H9 (cell line): ENCODE measurements at regions not wholly inside any gene's neighbourhood (a gene's known extent, or its start where the extent isn't known, plus 50 kb on each side); places are given as distances from the start of the nearest gene placed in this dataset.
A peak's percentile ranks its signal among the peaks of the same experiment; 100 is the strongest.

Source experiments
- DNase-seq: peaks from one replicate; pipeline ENCODE4 v3.0.0-alpha.2; 2017
- H2AFZ ChIP-seq: one replicate; pipeline ENCODE4 v1.6.1; 2013; ENCODE audit warnings: mild to moderate bottlenecking, low read length, control low read depth, moderate library complexity
- H2AK5ac ChIP-seq: 2 replicates; pipeline ENCODE4 v1.6.1; 2013; ENCODE audit warnings: low read length, control low read depth, mixed read lengths; ENCODE audit not compliant: insufficient read length
- H2BK120ac ChIP-seq: one replicate; pipeline ENCODE4 v1.6.1; 2013; ENCODE audit warnings: low read depth, mild to moderate bottlenecking, low read length, control low read depth, inconsistent platforms; ENCODE audit not compliant: poor library complexity, severe bottlenecking
- H2BK12ac ChIP-seq: 2 replicates; pipeline ENCODE4 v1.6.1; 2013; ENCODE audit warnings: low read length, control low read depth, mixed read lengths, low read depth; ENCODE audit not compliant: insufficient read length
- H2BK15ac ChIP-seq: 2 replicates; pipeline ENCODE4 v1.6.1; 2013; ENCODE audit warnings: low read depth, low read length, control low read depth
- H2BK20ac ChIP-seq: one replicate; pipeline ENCODE4 v1.6.1; 2013; ENCODE audit warnings: low read depth, mild to moderate bottlenecking, low read length, control low read depth, inconsistent platforms; ENCODE audit not compliant: poor library complexity, severe bottlenecking
- H2BK5ac ChIP-seq: 2 replicates; pipeline ENCODE4 v1.6.1; 2013; ENCODE audit warnings: low read length, control low read depth, mixed read lengths; ENCODE audit not compliant: insufficient read length
- H3K14ac ChIP-seq: 2 replicates; pipeline ENCODE4 v1.6.1; 2013; ENCODE audit warnings: low read length, control low read depth; ENCODE audit not compliant: insufficient read depth
- H3K18ac ChIP-seq: 2 replicates; pipeline ENCODE4 v1.6.1; 2013; ENCODE audit warnings: low read depth, mild to moderate bottlenecking, mixed read lengths, low read length, control low read depth; ENCODE audit not compliant: insufficient read length
- H3K23ac ChIP-seq: 2 replicates; pipeline ENCODE4 v1.6.1; 2013; ENCODE audit warnings: low read length, control low read depth, mixed read lengths, low read depth; ENCODE audit not compliant: insufficient read length
- H3K23me2 ChIP-seq: 2 replicates; pipeline ENCODE4 v1.6.1; 2013; ENCODE audit warnings: low read depth, mild to moderate bottlenecking, mixed read lengths, low read length, control low read depth; ENCODE audit not compliant: insufficient read length, poor library complexity, severe bottlenecking
- H3K27ac ChIP-seq: 2 replicates; pipeline ENCODE4 v1.5.1; 2013; ENCODE audit warnings: low read length, control low read depth, mixed read lengths, low read depth; ENCODE audit not compliant: insufficient read length
- H3K27me3 ChIP-seq: 2 replicates; pipeline ENCODE4 v1.6.1; 2013; ENCODE audit warnings: low read length, control low read depth, inconsistent platforms; ENCODE audit not compliant: insufficient read depth
- H3K4ac ChIP-seq: 2 replicates; pipeline ENCODE4 v1.6.1; 2013; ENCODE audit warnings: low read depth, mild to moderate bottlenecking, control low read depth, inconsistent platforms, low read length, moderate library complexity
- H3K4me1 ChIP-seq: 2 replicates; pipeline ENCODE4 v1.6.1; 2013; ENCODE audit warnings: low read length, control low read depth, inconsistent platforms; ENCODE audit not compliant: insufficient read depth
- H3K4me2 ChIP-seq: 2 replicates; pipeline ENCODE4 v1.6.1; 2013; ENCODE audit warnings: low read length, control low read depth, mixed read lengths; ENCODE audit not compliant: insufficient read length, insufficient read depth
- H3K56ac ChIP-seq: 2 replicates; pipeline ENCODE4 v1.6.1; 2013; ENCODE audit warnings: low read depth, mild to moderate bottlenecking, mixed read lengths, low read length, control low read depth; ENCODE audit not compliant: insufficient read length
- H3K79me1 ChIP-seq: 2 replicates; pipeline ENCODE4 v1.6.1; 2013; ENCODE audit warnings: low read depth, mild to moderate bottlenecking, moderate library complexity, low read length, control low read depth, inconsistent platforms; ENCODE audit not compliant: insufficient read depth, poor library complexity, severe bottlenecking
- H3K79me2 ChIP-seq: 2 replicates; pipeline ENCODE4 v1.6.1; 2013; ENCODE audit warnings: low read length, control low read depth, inconsistent platforms; ENCODE audit not compliant: insufficient read depth
- H3K9ac ChIP-seq: 2 replicates; pipeline ENCODE4 v1.6.1; 2013; ENCODE audit warnings: low read length, control low read depth, mixed read lengths; ENCODE audit not compliant: insufficient read length; ENCODE audit errors: extremely low read depth
- H3K9me3 ChIP-seq: one replicate; pipeline ENCODE4 v1.6.1; 2013; ENCODE audit warnings: low read depth, low read length, inconsistent platforms; ENCODE audit not compliant: control insufficient read depth
- H3T11ph ChIP-seq: one replicate; pipeline ENCODE4 v1.6.1; 2013; ENCODE audit warnings: mild to moderate bottlenecking, low read length, control low read depth, inconsistent platforms
- H4K20me1 ChIP-seq: one replicate; pipeline ENCODE4 v1.6.1; 2013; ENCODE audit not compliant: control insufficient read depth, insufficient read length, insufficient read depth
- H4K5ac ChIP-seq: 2 replicates; pipeline ENCODE4 v1.6.1; 2013; ENCODE audit warnings: low read depth, mild to moderate bottlenecking, mixed read lengths, low read length, control low read depth; ENCODE audit not compliant: insufficient read length
- H4K8ac ChIP-seq: replicated peaks from 2 replicates; pipeline ENCODE4 v1.6.1; 2013; ENCODE audit warnings: low read length, control low read depth, mixed read lengths, low read depth; ENCODE audit not compliant: insufficient read length
- H4K91ac ChIP-seq: 2 replicates; pipeline ENCODE4 v1.6.1; 2013; ENCODE audit warnings: low read depth, mild to moderate bottlenecking, moderate library complexity, mixed read lengths, low read length, control low read depth; ENCODE audit not compliant: insufficient read length
- H3K27ac Mint-ChIP-seq, 3 experiments: 2 replicates in 2 of 3; 3 replicates in 1 of 3; pipeline ENCODE4 v1.8.0; 2020 to 2021; ENCODE audit warnings: mixed read lengths in 3 of 3, mild to moderate bottlenecking in 1 of 3, moderate library complexity in 1 of 3
- H3K27me3 Mint-ChIP-seq: 2 replicates; pipeline ENCODE4 v1.8.0; 2021; ENCODE audit warnings: low read depth, mild to moderate bottlenecking, moderate library complexity, mixed read lengths
- H3K36me3 Mint-ChIP-seq, 3 experiments: 2 replicates in 2 of 3; 3 replicates in 1 of 3; pipeline ENCODE4 v1.8.0; 2020 to 2021; ENCODE audit warnings: low read depth in 3 of 3, mixed read lengths in 3 of 3; ENCODE audit not compliant: insufficient read depth in 1 of 3
- H3K4me1 Mint-ChIP-seq, 2 experiments: 2 replicates each; pipeline ENCODE4 v1.8.0; 2020; ENCODE audit warnings: mixed read lengths in 2 of 2
- H3K4me3 Mint-ChIP-seq, 2 experiments: 2 replicates in 1 of 2; 3 replicates in 1 of 2; pipeline ENCODE4 v1.8.0; 2020 to 2021; ENCODE audit warnings: mild to moderate bottlenecking in 2 of 2, mixed read lengths in 2 of 2, moderate library complexity in 1 of 2
- H3K9me3 Mint-ChIP-seq, 2 experiments: 2 replicates in 1 of 2; 3 replicates in 1 of 2; pipeline ENCODE4 v1.8.0; 2020; ENCODE audit warnings: mild to moderate bottlenecking in 2 of 2, mixed read lengths in 2 of 2, moderate library complexity in 1 of 2
- CTCF ChIP-seq: fragments of 200-600 bp; sonication (generic); conservative IDR thresholded peaks from 3 replicates; pipeline ENCODE4 v1.8.0; 2021; ENCODE audit warnings: antibody characterized with exemption, mild to moderate bottlenecking
- WGBS: extraction: QIAGEN DNeasy Blood & Tissue Kit; methylation state at CpG from one replicate; pipeline ENCODE4 v1.1.7; 2013; ENCODE audit warnings: missing lambda C conversion rate, low lambda C conversion rate, mixed read lengths; ENCODE audit not compliant: insufficient read length; ENCODE audit errors: extremely low coverage; 5-methylcytosine and 5-hydroxymethylcytosine counted together

GRCh38 chr6:131400054-131400778 lies 172.8 kb upstream of the ARG1 start:
- Histone ChIP-seq H4K5ac (no peak overlapping the region), H3K56ac (no peak overlapping the region), H3K23ac (no peak overlapping the region), H3K27ac (no peak overlapping the region), H3K18ac (no peak overlapping the region), H3K23me2 (no peaks in the 10 kb centered on the region), H3K4me1 (no peaks in the 10 kb centered on the region), H3K9me3 (no peaks in the 10 kb centered on the region), H2BK15ac (no peak overlapping the region), H4K8ac (no peak overlapping the region), H2BK20ac (no peak overlapping the region), H2BK5ac (no peak overlapping the region), H2AK5ac (no peak overlapping the region), H3K27me3 (no peaks in the 10 kb centered on the region), H4K20me1 (no peaks in the 10 kb centered on the region), H3K9ac (no peak overlapping the region), H2AFZ (peak overlapping the region; percentile 22), H3K79me2 (no peaks in the 10 kb centered on the region), H4K91ac (no peak overlapping the region), H3T11ph (no peak overlapping the region), H3K4ac (no peak overlapping the region), H3K4me2 (no peak overlapping the region), H3K79me1 (no peaks in the 10 kb centered on the region), H3K14ac (no peak overlapping the region), H2BK120ac (no peak overlapping the region), H2BK12ac (no peak overlapping the region)
- Mint-ChIP-seq H3K27ac (peak overlapping the region in 1 of 3 experiments; percentile 2; a peak in 1 of 7 replicates), H3K27me3 (peaks cover 6% of the 10 kb centered on the region), H3K4me1 (peaks cover 3 to 13% of the 10 kb centered on the region in 2 experiments; a peak in 3 of 4 replicates), H3K4me3 (no peak overlapping the region), H3K36me3 (peaks cover 11 to 38% (median 24%) of the 10 kb centered on the region in 3 experiments), H3K9me3 (peaks cover 38 to 39% of the 10 kb centered on the region in 2 experiments)
- WGBS: no CpG with 5 or more reads among the region's 1 CpG
- TF ChIP-seq CTCF: no peak
- DNase-seq: no peak
